ENCODE measurements at regions not wholly inside any gene's neighbourhood (a gene's known extent, or its start where the extent isn't known, plus 50 kb on each side); places are given as distances from the start of the nearest gene placed in this dataset.
A peak's percentile ranks its signal among the peaks of the same experiment; 100 is the strongest.

DNA sequence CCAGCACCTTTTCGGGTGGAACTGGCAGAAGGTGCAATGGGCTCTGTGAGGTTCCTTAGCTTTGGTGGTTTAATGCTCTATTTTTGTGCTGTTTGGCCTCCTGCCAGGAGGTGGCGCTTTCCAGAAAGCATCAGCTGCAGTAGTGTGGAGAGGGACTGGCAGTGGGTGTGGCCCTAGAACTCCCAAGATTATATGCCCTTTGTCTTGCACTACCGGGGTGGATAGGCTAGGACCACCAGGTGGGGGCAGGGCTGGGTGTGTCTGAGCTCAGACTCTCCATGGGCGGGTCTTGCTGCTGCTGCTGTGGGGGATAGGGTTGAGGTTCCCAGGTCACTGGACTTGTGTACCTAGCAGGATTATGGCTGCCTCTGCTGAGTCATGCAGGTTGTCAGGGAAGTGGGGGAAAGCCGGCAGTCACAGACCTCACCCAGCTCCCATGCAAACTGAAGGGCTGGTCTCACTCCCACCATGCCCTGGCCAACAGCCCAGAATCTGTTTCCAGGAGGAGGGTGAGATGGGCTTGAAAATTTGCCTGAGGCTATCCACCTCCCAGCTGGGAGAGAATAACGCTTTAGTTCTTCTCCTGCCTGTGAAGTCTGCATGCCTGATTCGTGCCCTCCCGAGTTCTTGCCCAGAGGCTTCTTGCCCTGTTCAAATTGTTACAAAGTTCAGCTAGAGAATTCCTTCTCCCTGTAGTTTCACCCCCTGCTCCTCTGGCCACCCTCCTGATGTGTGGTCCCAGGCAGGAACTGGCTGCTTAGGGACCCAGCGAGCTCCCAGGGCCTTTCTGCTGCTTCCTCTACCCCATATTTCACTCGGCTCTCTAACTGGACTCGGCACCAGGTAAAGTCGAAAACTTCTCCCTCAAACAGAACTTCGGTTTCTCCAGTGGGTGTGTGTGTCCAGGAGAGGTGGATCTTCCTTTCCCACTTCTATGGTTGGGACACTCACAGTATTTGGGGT is 76.5 kb upstream of the BTG3 start:
- TF ChIP-seq ZNF174 (CRISPR knock-in tag; IDR thresholded peaks at IDR 0.05) (no peak), XRCC3 (IDR thresholded peaks at IDR 0.05) (no peak), BMI1 (IDR thresholded peaks at IDR 0.05; ENCODE audit: low read length) (no peak), WHSC1 (IDR thresholded peaks at IDR 0.05; ENCODE audit: low read length) (no peak), ZNF79 (CRISPR knock-in tag; IDR thresholded peaks at IDR 0.05; ENCODE audit: low read depth) (no peak), DPF2 (IDR thresholded peaks at IDR 0.05) (no peak), RFX5 (IDR thresholded peaks at IDR 0.05; ENCODE audit: low read depth, low read length) (no peak), MEF2D (tag; conservative IDR thresholded peaks at IDR 0.05; ENCODE audit: low read depth) (no peak), HNRNPL (IDR thresholded peaks at IDR 0.05; ENCODE audit: low read depth, low read length) (no peak), BHLHE40 (IDR thresholded peaks at IDR 0.05; ENCODE audit: low read length) (no peak)
- TF ChIP-seq, protein P1, sequence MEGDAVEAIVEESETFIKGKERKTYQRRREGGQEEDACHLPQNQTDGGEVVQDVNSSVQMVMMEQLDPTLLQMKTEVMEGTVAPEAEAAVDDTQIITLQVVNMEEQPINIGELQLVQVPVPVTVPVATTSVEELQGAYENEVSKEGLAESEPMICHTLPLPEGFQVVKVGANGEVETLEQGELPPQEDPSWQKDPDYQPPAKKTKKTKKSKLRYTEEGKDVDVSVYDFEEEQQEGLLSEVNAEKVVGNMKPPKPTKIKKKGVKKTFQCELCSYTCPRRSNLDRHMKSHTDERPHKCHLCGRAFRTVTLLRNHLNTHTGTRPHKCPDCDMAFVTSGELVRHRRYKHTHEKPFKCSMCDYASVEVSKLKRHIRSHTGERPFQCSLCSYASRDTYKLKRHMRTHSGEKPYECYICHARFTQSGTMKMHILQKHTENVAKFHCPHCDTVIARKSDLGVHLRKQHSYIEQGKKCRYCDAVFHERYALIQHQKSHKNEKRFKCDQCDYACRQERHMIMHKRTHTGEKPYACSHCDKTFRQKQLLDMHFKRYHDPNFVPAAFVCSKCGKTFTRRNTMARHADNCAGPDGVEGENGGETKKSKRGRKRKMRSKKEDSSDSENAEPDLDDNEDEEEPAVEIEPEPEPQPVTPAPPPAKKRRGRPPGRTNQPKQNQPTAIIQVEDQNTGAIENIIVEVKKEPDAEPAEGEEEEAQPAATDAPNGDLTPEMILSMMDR (IDR thresholded peaks at IDR 0.05 in 2 of 3, conservative IDR thresholded peaks at IDR 0.05 in 1 of 3; ENCODE audit: insufficient read depth in 2 of 3, low read depth in 1 of 3, low read length in 3 of 3): peak; percentile 36 to 64 (median 47); a peak in 4 of 6 replicates
- TF ChIP-seq, protein P2, sequence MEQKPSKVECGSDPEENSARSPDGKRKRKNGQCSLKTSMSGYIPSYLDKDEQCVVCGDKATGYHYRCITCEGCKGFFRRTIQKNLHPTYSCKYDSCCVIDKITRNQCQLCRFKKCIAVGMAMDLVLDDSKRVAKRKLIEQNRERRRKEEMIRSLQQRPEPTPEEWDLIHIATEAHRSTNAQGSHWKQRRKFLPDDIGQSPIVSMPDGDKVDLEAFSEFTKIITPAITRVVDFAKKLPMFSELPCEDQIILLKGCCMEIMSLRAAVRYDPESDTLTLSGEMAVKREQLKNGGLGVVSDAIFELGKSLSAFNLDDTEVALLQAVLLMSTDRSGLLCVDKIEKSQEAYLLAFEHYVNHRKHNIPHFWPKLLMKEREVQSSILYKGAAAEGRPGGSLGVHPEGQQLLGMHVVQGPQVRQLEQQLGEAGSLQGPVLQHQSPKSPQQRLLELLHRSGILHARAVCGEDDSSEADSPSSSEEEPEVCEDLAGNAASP (IDR thresholded peaks at IDR 0.05): no peak
